Activated naive CD8-positive, alpha-beta T cell treated with anti-CD3 and anti-CD28 coated beads, Interleukin-2, amount 10 ng/mL, durations not matched to agents 7 days and 5 days (primary cell): ENCODE measurements at regions not wholly inside any gene's neighbourhood (a gene's known extent, or its start where the extent isn't known, plus 50 kb on each side); places are given as distances from the start of the nearest gene placed in this dataset.

Source experiments
- ATAC-seq: fragments of 150-1000 bp; cut with Tn5 transposase; one replicate; pipeline ENCODE4 v1.10.0; 2021; ENCODE audit warnings: low read depth, moderate library complexity
- POLR2A ChIA-PET: fragments of 350-600 bp; sonication (Branson Sonifier 250); formaldehyde crosslinking; loops from one replicate; lab custom pipeline; 2021; ENCODE audit warnings: antibody characterized with exemption; lab: Charles Lee
- DNase-seq: peaks from one replicate; pipeline ENCODE4 v3.0.0; 2021
- H3K27ac Mint-ChIP-seq: one replicate; pipeline ENCODE4 v1.8.0; 2022; ENCODE audit warnings: mild to moderate bottlenecking, mixed read lengths
- H3K27me3 Mint-ChIP-seq: one replicate; pipeline ENCODE4 v1.8.0; 2022; ENCODE audit warnings: mild to moderate bottlenecking, moderate library complexity, mixed read lengths
- H3K36me3 Mint-ChIP-seq: one replicate; pipeline ENCODE4 v1.8.0; 2021; ENCODE audit warnings: mild to moderate bottlenecking, mixed read lengths
- H3K4me1 Mint-ChIP-seq: one replicate; pipeline ENCODE4 v1.8.0; 2021; ENCODE audit warnings: mixed read lengths
- H3K4me3 Mint-ChIP-seq: one replicate; pipeline ENCODE4 v1.8.0; 2022; ENCODE audit warnings: mild to moderate bottlenecking, moderate library complexity, mixed read lengths
- H3K9me3 Mint-ChIP-seq: one replicate; pipeline ENCODE4 v1.8.0; 2021; ENCODE audit warnings: mixed read lengths

DNA sequence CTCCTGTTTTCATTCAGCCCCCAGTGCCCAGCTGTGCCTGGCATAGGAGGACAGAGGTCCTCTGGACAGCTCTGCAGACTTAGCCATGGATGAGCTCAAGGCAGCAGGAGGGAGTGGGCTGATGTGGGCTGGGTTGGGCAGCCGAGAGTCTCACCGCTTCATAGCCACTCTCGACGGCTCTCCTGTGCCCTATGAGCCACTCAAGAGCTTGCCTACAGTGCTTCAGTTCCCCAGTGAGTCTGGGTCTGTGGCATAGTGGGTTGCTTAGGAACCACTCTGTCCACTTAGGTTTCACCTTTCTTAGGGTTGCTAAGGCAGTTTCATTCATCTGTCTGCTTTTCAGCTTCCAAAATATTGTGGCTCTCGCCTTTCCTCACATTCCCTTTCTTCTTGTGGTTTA, 296.8 kb downstream of the ICE1 start:
- H3K27ac Mint-ChIP-seq: no peak overlapping the region
- no peaks in the 10 kb centered on the region for H3K9me3 Mint-ChIP-seq
- ATAC-seq (no peak), DNase-seq (no peak)
- POLR2A ChIA-PET: no interaction called here
- H3K4me3 Mint-ChIP-seq: no peak overlapping the region
- H3K27me3 Mint-ChIP-seq: no peaks in the 10 kb centered on the region
- H3K4me1 Mint-ChIP-seq: no peaks in the 10 kb centered on the region
- H3K36me3 Mint-ChIP-seq: no peaks in the 10 kb centered on the region

DNA sequence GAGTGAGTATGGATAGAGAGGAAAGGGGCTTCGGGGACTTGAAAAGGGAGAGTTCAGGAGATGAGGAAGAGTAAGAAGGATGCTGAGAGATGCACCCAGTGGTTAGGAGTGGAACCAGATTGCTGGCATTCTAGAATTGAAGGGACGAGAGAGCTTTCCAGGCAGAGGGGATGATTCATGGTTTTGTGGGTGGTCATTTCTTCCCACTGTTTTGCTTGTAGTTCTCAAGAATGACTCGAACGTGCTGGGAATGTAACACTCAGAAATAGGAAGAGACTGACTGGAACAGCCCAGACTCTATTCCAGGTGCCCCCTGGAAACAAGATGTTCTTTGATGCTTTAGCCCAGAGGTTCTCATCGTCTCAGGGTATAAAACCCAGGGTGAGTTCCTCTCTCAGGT, 294.2 kb downstream of the ICE1 start:
- no peak for DNase-seq
- no peak for ATAC-seq
- H3K36me3 Mint-ChIP-seq: no peaks in the 10 kb centered on the region
- no peak overlapping the region for H3K27ac Mint-ChIP-seq
- H3K27me3 Mint-ChIP-seq: no peaks in the 10 kb centered on the region
- POLR2A ChIA-PET: no interaction called here
- H3K4me3 Mint-ChIP-seq: no peak overlapping the region
- no peaks in the 10 kb centered on the region for H3K4me1 Mint-ChIP-seq
- no peaks in the 10 kb centered on the region for H3K9me3 Mint-ChIP-seq

DNA sequence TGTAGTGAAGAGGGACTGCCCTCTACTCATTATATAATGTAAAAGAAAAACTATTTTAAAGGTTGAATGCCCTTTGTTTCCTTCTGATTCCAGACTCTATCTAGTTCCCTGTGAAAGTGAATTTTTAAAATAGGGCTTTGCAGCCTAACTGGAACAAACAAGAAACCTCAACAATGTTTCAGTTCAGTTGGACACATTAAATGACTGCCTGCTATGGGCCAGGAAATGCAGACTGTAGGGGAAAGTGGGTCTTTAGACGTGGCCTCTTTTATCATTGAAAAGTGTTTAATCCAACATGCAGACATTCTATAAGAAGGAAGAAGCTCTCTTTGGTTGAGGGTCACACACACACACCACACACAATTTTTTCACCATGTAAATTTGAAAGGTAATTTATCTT, 289.1 kb downstream of the ICE1 start:
- DNase-seq (no peak), ATAC-seq (no peak)
- POLR2A ChIA-PET: no interaction called here
- Mint-ChIP-seq H3K4me1 (no peaks in the 10 kb centered on the region), H3K27me3 (peaks cover 4% of the 10 kb centered on the region), H3K4me3 (no peak overlapping the region), H3K36me3 (no peaks in the 10 kb centered on the region), H3K9me3 (no peaks in the 10 kb centered on the region), H3K27ac (no peak overlapping the region)

DNA sequence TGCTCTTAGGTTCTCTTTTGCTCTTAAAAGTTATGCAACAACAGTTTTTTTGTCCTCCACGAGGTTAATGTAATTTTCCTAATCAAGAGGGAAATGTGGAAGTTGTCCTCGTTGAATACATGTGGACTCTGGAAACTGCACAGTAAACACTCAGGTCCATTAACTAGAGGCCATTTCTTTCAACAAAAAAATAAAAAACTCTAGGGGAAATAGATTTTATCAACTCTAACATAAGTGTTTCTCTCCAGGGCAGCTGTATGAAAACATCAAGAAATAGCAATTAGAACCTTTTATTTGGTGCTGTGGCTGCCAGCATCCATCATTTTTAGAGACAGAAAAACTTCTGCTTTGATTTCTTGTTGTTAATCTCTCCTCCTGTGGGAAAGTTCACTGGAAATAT, 288.6 kb downstream of the ICE1 start:
- peaks cover 4% of the 10 kb centered on the region for H3K27me3 Mint-ChIP-seq
- no peaks in the 10 kb centered on the region for H3K4me1 Mint-ChIP-seq
- no peaks in the 10 kb centered on the region for H3K36me3 Mint-ChIP-seq
- no peak overlapping the region for H3K4me3 Mint-ChIP-seq
- no peak for DNase-seq
- ATAC-seq: no peak
- POLR2A ChIA-PET: no interaction called here
- no peaks in the 10 kb centered on the region for H3K9me3 Mint-ChIP-seq
- no peak overlapping the region for H3K27ac Mint-ChIP-seq

DNA sequence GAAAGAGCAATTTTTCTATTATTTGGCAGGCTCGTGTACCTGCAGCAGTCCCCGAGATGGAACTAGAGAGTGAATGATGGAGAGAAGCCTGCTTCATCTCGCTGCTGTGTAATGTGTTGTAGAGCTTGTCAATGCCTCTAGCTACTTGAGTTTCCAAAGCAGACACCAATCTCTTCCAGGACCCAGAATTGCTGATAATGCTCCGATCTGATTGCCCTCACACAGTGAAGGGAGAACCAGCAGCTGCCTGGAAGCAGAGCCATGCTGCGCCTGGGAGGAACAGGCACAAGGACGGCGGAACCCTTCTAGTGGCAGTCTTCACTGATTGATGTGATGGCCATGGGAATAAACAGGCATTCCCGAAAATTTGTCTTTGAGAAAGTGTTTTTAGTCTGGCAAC, 288.0 kb downstream of the ICE1 start:
- H3K4me3 Mint-ChIP-seq: no peak overlapping the region
- no peaks in the 10 kb centered on the region for H3K36me3 Mint-ChIP-seq
- ATAC-seq (no peak), DNase-seq (no peak)
- H3K9me3 Mint-ChIP-seq: no peaks in the 10 kb centered on the region
- H3K4me1 Mint-ChIP-seq: no peaks in the 10 kb centered on the region
- no peak overlapping the region for H3K27ac Mint-ChIP-seq
- POLR2A ChIA-PET: no interaction called here
- peaks cover 4% of the 10 kb centered on the region for H3K27me3 Mint-ChIP-seq

DNA sequence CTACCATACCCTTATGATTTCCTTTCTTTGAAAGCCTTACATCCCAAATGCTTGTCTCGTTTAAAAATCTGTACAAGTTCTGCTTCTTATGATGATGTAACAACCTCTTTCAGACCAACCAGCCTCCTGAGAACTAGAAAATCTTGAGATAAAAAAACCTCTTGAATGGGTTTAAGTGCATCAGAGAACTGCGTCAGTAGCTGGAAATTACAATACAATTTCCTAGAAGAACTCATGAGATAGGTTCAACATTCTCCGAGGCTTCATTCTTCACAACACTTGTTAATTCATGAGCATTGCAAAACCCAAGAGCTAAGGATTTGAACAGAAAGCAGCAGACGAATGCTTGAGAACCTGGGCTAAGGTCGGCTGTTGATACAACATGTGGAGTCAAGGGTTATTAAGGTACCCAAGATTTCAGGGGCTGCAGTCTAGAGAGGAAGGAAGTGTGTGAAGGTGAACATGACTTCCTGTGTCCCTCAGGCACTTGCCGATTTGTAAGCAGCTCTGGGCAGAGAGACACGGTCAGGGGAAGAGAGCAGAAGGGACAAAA, 286.0 kb downstream of the ICE1 start:
- Mint-ChIP-seq H3K4me1 (peaks cover 2% of the 10 kb centered on the region), H3K36me3 (no peaks in the 10 kb centered on the region), H3K4me3 (no peak overlapping the region), H3K27me3 (peaks cover 8% of the 10 kb centered on the region), H3K9me3 (no peaks in the 10 kb centered on the region), H3K27ac (no peak overlapping the region)
- POLR2A ChIA-PET: no interaction called here
- ATAC-seq: no peak
- DNase-seq: no peak

DNA sequence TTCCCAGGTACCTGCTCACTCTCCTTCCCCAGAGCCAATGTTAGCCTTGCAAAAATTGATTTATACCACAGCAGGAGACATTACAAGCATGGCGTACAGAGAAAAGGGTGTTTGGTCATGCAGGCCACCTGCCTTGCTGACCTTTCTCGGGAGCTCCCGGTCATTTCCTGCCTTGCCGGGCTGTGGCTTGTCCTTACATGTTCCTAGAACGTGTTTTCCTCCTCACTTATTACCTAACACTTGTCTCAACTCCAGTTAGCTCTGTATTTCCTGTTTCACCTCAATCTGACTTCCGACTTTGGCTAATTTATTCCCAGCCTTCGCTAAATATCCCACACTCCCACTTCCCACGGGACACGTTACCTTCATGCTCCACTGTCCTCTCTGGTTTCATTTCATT, 282.5 kb downstream of the ICE1 start:
- ATAC-seq (no peak), DNase-seq (no peak)
- Mint-ChIP-seq H3K4me3 (no peak overlapping the region), H3K27ac (no peak overlapping the region), H3K9me3 (no peaks in the 10 kb centered on the region), H3K4me1 (peaks cover 2% of the 10 kb centered on the region), H3K36me3 (no peaks in the 10 kb centered on the region), H3K27me3 (peaks cover 6% of the 10 kb centered on the region)
- POLR2A ChIA-PET: no interaction called here

DNA sequence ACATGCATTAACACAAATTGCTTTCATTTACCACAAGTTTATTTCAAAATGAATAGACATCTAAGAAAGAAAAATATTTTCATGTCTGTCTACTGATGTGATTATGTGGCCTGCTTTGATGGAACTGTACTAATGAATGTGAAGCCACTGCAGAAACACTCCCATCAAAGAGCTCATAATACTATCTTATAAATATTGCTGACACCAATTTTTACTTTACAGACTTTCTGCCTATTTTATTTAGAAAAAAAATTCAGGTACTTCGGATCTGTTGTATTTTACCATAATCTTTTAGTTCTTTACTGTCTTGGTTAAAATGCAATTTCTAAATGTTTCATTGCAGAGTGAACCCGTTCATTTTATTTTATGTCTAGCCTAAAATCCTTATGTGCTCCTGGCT, 281.9 kb downstream of the ICE1 start:
- no peaks in the 10 kb centered on the region for H3K9me3 Mint-ChIP-seq
- H3K27me3 Mint-ChIP-seq: peaks cover 6% of the 10 kb centered on the region
- no peaks in the 10 kb centered on the region for H3K36me3 Mint-ChIP-seq
- no peak overlapping the region for H3K27ac Mint-ChIP-seq
- no peak for DNase-seq
- ATAC-seq: no peak
- POLR2A ChIA-PET: no interaction called here
- H3K4me1 Mint-ChIP-seq: peaks cover 2% of the 10 kb centered on the region
- H3K4me3 Mint-ChIP-seq: no peak overlapping the region

DNA sequence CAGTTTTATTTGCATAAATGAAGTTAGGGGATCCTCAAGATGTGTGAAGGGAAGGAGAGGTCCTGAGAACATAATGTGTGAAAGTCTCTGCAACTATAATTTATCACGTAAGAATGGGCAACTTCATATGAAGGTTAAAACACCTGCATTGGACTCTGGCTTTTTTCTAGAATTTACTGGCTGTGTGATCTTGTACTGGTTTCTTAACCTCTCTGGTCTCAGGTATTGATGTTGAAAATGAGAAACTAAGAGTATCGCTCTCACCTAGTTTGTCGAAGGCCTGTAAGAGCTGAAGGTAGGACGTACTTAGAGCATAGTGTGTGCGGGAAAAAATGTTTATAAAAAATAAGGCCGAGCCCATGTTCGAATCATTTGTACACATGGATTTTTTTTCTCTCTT, 280.5 kb downstream of the ICE1 start:
- Mint-ChIP-seq H3K9me3 (no peaks in the 10 kb centered on the region), H3K4me1 (peaks cover 2% of the 10 kb centered on the region), H3K36me3 (no peaks in the 10 kb centered on the region), H3K4me3 (no peak overlapping the region), H3K27me3 (peaks cover 4% of the 10 kb centered on the region), H3K27ac (no peak overlapping the region)
- DNase-seq (no peak), ATAC-seq (no peak)
- POLR2A ChIA-PET: no interaction called here

DNA sequence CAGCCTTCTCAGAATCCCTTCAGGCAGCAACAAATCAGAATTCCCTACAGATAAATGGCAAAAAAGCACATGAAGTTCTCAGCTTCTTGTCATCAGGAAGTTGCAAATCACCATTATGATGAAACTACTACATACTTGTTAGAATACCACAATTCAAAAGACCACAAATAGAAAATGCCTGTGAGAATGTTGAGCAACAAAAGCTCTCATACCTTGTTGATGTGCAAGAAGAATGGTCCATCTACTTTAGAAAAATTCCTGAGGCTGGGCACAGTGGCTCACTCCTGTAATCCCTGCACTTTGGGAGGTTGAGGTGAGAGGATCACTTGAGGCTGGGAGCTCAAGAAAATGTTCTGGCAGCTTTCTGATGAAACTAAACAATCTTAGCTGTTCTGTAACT, 278.1 kb downstream of the ICE1 start:
- H3K9me3 Mint-ChIP-seq: no peaks in the 10 kb centered on the region
- ATAC-seq (no peak), DNase-seq (no peak)
- POLR2A ChIA-PET: no interaction called here
- H3K36me3 Mint-ChIP-seq: no peaks in the 10 kb centered on the region
- no peak overlapping the region for H3K4me3 Mint-ChIP-seq
- H3K4me1 Mint-ChIP-seq: peaks cover 2% of the 10 kb centered on the region
- H3K27ac Mint-ChIP-seq: no peak overlapping the region
- H3K27me3 Mint-ChIP-seq: peaks cover 4% of the 10 kb centered on the region

DNA sequence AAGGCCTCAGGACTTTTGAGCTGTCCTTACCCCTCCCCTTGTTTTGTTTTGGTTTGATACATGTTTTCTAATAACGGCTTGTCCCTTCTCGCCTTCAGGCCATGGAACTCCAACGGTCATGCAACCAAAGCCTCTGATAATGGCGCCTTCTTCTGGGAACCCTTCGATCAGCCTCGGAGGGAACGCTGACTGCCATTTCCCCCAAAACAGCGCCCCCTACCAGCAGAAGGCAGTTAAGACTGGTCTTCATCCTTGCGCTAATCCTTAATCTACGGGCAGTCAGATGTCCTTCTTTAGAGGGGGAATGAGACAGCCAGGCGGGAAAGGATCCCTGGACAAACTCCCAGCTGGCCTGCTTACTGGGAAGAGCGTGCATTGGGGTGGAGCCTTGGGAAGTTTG, 276.6 kb downstream of the ICE1 start:
- ATAC-seq (no peak), DNase-seq (no peak)
- H3K27me3 Mint-ChIP-seq: peaks cover 2% of the 10 kb centered on the region
- H3K27ac Mint-ChIP-seq: no peak overlapping the region
- H3K4me3 Mint-ChIP-seq: no peak overlapping the region
- no peaks in the 10 kb centered on the region for H3K4me1 Mint-ChIP-seq
- POLR2A ChIA-PET: no interaction called here
- no peaks in the 10 kb centered on the region for H3K9me3 Mint-ChIP-seq
- no peaks in the 10 kb centered on the region for H3K36me3 Mint-ChIP-seq

DNA sequence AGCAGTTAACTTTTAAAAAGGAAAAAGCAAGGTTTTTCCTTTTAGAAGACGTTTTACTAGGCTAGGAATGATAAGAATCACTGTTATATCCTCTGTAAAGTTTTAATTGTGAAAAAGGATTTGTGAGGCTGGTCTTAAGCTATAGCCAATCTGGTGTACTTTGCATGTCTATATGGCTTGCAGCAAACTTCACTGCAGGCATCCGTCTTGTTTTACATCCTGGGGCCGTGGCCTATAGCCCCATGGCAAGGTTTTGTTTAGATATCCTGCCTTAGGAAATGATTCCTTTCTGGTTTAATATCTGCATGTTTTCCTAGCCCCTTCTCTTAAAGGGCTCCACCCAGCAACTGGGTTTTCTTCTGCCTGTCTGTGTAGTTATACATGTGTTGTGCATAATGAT, 272.8 kb downstream of the ICE1 start:
- POLR2A ChIA-PET: no interaction called here
- H3K27ac Mint-ChIP-seq: no peak overlapping the region
- DNase-seq (no peak), ATAC-seq (no peak)
- no peak overlapping the region for H3K4me3 Mint-ChIP-seq
- H3K4me1 Mint-ChIP-seq: no peaks in the 10 kb centered on the region
- peaks cover 3% of the 10 kb centered on the region for H3K9me3 Mint-ChIP-seq
- H3K36me3 Mint-ChIP-seq: no peaks in the 10 kb centered on the region
- peaks cover 3% of the 10 kb centered on the region for H3K27me3 Mint-ChIP-seq

DNA sequence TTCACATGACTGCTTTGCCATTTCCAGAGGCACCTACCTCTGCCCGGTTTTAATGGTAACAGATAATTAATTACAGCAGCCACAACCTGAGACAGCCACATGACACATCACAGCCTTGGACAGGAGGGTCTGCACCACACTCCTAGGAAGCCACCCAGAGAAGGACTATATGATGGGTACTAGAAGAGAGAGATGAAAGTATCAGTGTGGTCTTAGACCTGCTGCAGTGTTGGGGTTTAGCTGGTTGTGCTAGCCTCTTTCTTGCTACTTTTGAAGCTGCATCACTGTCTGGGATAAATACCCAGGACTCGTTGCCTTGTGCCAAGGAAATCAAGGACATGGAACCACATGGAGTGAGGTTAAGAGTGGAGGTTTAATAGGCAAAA, 266.4 kb downstream of the ICE1 start:
- Mint-ChIP-seq H3K27ac (no peak overlapping the region), H3K4me1 (no peaks in the 10 kb centered on the region), H3K27me3 (peaks cover 9% of the 10 kb centered on the region), H3K4me3 (no peak overlapping the region), H3K36me3 (no peaks in the 10 kb centered on the region), H3K9me3 (peaks cover 4% of the 10 kb centered on the region)
- DNase-seq: no peak
- POLR2A ChIA-PET: no interaction called here
- no peak for ATAC-seq

DNA sequence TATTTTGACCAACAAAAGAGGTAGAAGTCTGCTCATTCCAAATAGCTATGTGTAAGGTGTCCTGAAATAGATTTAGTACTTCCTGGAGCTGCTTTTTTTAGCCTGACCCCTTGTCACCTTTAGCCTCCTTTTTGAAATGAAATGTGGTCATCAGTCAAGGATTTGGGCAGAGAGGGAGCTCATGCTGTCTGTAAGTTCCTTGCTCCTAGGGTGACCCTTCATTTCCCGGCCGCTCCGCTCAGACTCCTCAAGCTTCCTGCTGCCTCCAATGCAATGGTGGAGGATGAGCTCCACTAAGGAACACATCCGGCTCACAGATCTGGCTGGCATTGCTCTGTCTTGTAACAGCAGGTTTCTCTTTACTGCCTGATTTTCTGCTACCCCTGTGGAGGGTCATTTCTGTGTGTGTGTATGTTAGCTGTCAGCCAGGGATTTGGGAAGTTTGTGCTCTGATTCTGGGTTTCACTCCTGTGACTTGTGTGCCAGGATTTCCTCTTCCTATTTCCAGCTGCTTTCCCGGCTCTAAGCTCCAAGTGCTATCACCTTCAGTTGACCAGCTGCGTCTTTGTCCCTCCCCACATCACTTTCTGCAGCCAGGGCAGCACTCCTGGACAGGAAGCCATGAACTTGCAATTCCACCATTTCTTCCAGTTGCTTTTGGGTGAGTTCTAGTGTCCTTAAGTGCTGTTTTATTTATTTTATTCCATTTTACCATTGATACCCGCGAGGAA, 265.9 kb downstream of the ICE1 start:
- Mint-ChIP-seq H3K27me3 (peaks cover 9% of the 10 kb centered on the region), H3K9me3 (peaks cover 4% of the 10 kb centered on the region), H3K4me3 (no peak overlapping the region), H3K36me3 (no peaks in the 10 kb centered on the region), H3K27ac (no peak overlapping the region), H3K4me1 (no peaks in the 10 kb centered on the region)
- POLR2A ChIA-PET: no interaction called here
- DNase-seq: no peak
- no peak for ATAC-seq
